ENCODE measurements at regions not wholly inside any gene's neighbourhood (a gene's known extent, or its start where the extent isn't known, plus 50 kb on each side); places are given as distances from the start of the nearest gene placed in this dataset.

- H3K27ac ChIP-seq (ENCODE audit: low read depth, low read length), result no peak overlapping the region
- 91 to 97% (median 96%) methylated on average over 4 of the region's 4 CpGs for WGBS, 3 donors
Observed at GRCh38 chr10:8214587-8214986, 160.1 kb downstream of the GATA3 start.

GRCh38 chr10:8216893-8217292 is 162.4 kb downstream of the GATA3 start:
- no peak overlapping the region for H3K27ac ChIP-seq (ENCODE audit: low read depth, low read length)

- 46 to 59% (median 58%) methylated on average over 6 of the region's 6 CpGs for WGBS, 3 donors
- no peak overlapping the region for H3K27ac ChIP-seq (ENCODE audit: low read depth, low read length)
Observed at GRCh38 chr10:8221451-8221850, 167.0 kb downstream of the GATA3 start.

- WGBS, 3 donors, result 53 to 81% (median 77%) methylated on average over 5 of the region's 5 CpGs
- H3K27ac ChIP-seq (ENCODE audit: low read depth, low read length), result no peak overlapping the region
Observed at GRCh38 chr10:8224591-8224990, 170.1 kb downstream of the GATA3 start.

GRCh38 chr10:8225187-8225586 is 170.7 kb downstream of the GATA3 start:
- 51 to 58% (median 56%) methylated on average over 3 of the region's 3 CpGs for WGBS, 3 donors
- H3K27ac ChIP-seq (ENCODE audit: low read depth, low read length), result no peak overlapping the region

GRCh38 chr10:8227246-8227645 is 172.8 kb downstream of the GATA3 start:
- 72 to 89% (median 89%) methylated on average over 6 of the region's 6 CpGs for WGBS, 3 donors
- no peak overlapping the region for H3K27ac ChIP-seq (ENCODE audit: low read depth, low read length)

GRCh38 chr10:8229153-8229552 is 174.7 kb downstream of the GATA3 start:
- 66 to 73% (median 67%) methylated on average over 3 of the region's 3 CpGs for WGBS, 3 donors

GRCh38 chr10:8230902-8231301 is 176.4 kb downstream of the GATA3 start:
- WGBS, 3 donors, result 93 to 95% (median 95%) methylated on average over 1 of the region's 1 CpG
- no peak overlapping the region for H3K27ac ChIP-seq (ENCODE audit: low read depth, low read length)

More at GRCh38 chr10:8229153-8229552, 174.7 kb downstream of the GATA3 start:
- no peak overlapping the region for H3K27ac ChIP-seq (ENCODE audit: low read depth, low read length)

- H3K27ac ChIP-seq (ENCODE audit: low read depth, low read length), result no peak overlapping the region
- WGBS, 3 donors, result 64 to 69% (median 66%) methylated on average over 3 of the region's 3 CpGs
Observed at GRCh38 chr10:8233049-8233448, 178.6 kb downstream of the GATA3 start.

- 68 to 94% (median 91%) methylated on average over 7 of the region's 7 CpGs for WGBS, 3 donors
- no peak overlapping the region for H3K27ac ChIP-seq (ENCODE audit: low read depth, low read length)
Observed at GRCh38 chr10:8233832-8234259, 179.4 kb downstream of the GATA3 start.

- H3K27ac ChIP-seq (ENCODE audit: low read depth, low read length), result no peak overlapping the region
- 74 to 86% (median 80%) methylated on average over 22 to 25 of the region's 25 CpGs for WGBS, 3 donors
Observed at GRCh38 chr10:8235253-8236027, 181.0 kb downstream of the GATA3 start.

GRCh38 chr10:8238986-8239385 is 184.5 kb downstream of the GATA3 start:
- H3K27ac ChIP-seq (ENCODE audit: low read depth, low read length), result no peak overlapping the region
- 37 to 60% (median 44%) methylated on average over 7 of the region's 7 CpGs for WGBS, 3 donors

GRCh38 chr10:8240861-8241260 is 186.4 kb downstream of the GATA3 start:
- H3K27ac ChIP-seq (ENCODE audit: low read depth, low read length), result no peak overlapping the region
- 43 to 85% (median 83%) methylated on average over 2 of the region's 2 CpGs for WGBS, 3 donors

GRCh38 chr10:8242295-8242872 is 187.9 kb downstream of the GATA3 start:
- 67 to 89% (median 89%) methylated on average over 8 of the region's 8 CpGs for WGBS, 3 donors
- H3K27ac ChIP-seq (ENCODE audit: low read depth, low read length), result no peak overlapping the region

GRCh38 chr10:8245131-8245813 is 190.8 kb downstream of the GATA3 start:
- WGBS, 3 donors, result 19 to 43% (median 22%) methylated on average over 8 of the region's 8 CpGs
- no peak overlapping the region for H3K27ac ChIP-seq (ENCODE audit: low read depth, low read length)

- 75 to 88% (median 81%) methylated on average over 3 of the region's 3 CpGs for WGBS, 3 donors
- H3K27ac ChIP-seq (ENCODE audit: low read depth, low read length), result no peak overlapping the region
Observed at GRCh38 chr10:8245814-8246142, 191.3 kb downstream of the GATA3 start.

- no peak overlapping the region for H3K27ac ChIP-seq (ENCODE audit: low read depth, low read length)
- WGBS, 3 donors, result 68 to 95% (median 90%) methylated on average over 2 of the region's 2 CpGs
Observed at GRCh38 chr10:8246548-8246947, 192.1 kb downstream of the GATA3 start.

GRCh38 chr10:8247191-8247590 is 192.7 kb downstream of the GATA3 start:
- H3K27ac ChIP-seq (ENCODE audit: low read depth, low read length), result no peak overlapping the region
- 85 to 98% (median 94%) methylated on average over 2 of the region's 2 CpGs for WGBS, 3 donors

GRCh38 chr10:8248868-8249267 is 194.4 kb downstream of the GATA3 start:
- no peak overlapping the region for H3K27ac ChIP-seq (ENCODE audit: low read depth, low read length)
- 54 to 92% (median 83%) methylated on average over 2 of the region's 2 CpGs for WGBS, 3 donors

GRCh38 chr10:8254350-8254749 is 199.9 kb downstream of the GATA3 start:
- H3K27ac ChIP-seq (ENCODE audit: low read depth, low read length), result no peak overlapping the region
- 35 to 61% (median 60%) methylated on average over 1 of the region's 1 CpG for WGBS, 3 donors

Data from adipose tissue (tissue), 3 donors.